Esophagus squamous epithelium (tissue), 5 donors: ENCODE measurements at regions not wholly inside any gene's neighbourhood (a gene's known extent, or its start where the extent isn't known, plus 50 kb on each side); places are given as distances from the start of the nearest gene placed in this dataset.
A peak's percentile ranks its signal among the peaks of the same experiment; 100 is the strongest.

Experiments used
- DNase-seq: peaks from one replicate; lab custom pipeline; 2025; lab: John Stamatoyannopoulos, UW
- H3K27ac ChIP-seq, 4 donors: fragments of 200-600 bp; sonication (generic); one replicate each; pipeline ENCODE4 v1.5.1; 2016 to 2019; ENCODE audit warnings: mild to moderate bottlenecking in 1 of 4
- H3K27me3 ChIP-seq, 4 donors: fragments of 200-600 bp; sonication (generic); 1 replicate in 3 of 4; 2 replicates in 1 of 4; pipeline versions ENCODE4 v1.5.1 to v1.6.0; 2017 to 2021; ENCODE audit warnings: antibody characterized with exemption in 1 of 4
- H3K36me3 ChIP-seq, 3 donors: fragments of 200-600 bp; sonication (generic); one replicate each; pipeline ENCODE4 v1.5.1; 2016 to 2019
- H3K4me1 ChIP-seq, 3 donors: fragments of 200-600 bp; sonication (generic); one replicate each; pipeline ENCODE4 v1.5.1; 2017 to 2019
- H3K4me3 ChIP-seq, 4 donors: fragments of 200-600 bp; sonication (generic); 1 replicate in 3 of 4; 2 replicates in 1 of 4; pipeline ENCODE4 v1.5.1; 2016 to 2019; ENCODE audit warnings: mild to moderate bottlenecking in 2 of 4, moderate library complexity in 1 of 4
- H3K9me3 ChIP-seq, 3 donors: fragments of 200-600 bp; sonication (generic); one replicate each; pipeline ENCODE4 v1.5.1; 2016 to 2019
- CTCF ChIP-seq, 6 experiments: fragments of 450-650 bp in 4 of 6; fragments of 200-600 bp in 2 of 6; sonication (generic) in 2 of 6; IDR thresholded peaks; one replicate each; pipeline ENCODE4 v1.5.1; 2016 to 2019; ENCODE audit warnings: antibody characterized with exemption in 6 of 6, mild to moderate bottlenecking in 4 of 6, moderate library complexity in 4 of 6
- POLR2A ChIP-seq, 4 donors: fragments of 450-650 bp; IDR thresholded peaks; one replicate each; pipeline ENCODE4 v1.6.1; 2017; ENCODE audit warnings: antibody characterized with exemption in 4 of 4, mild to moderate bottlenecking in 4 of 4, moderate library complexity in 3 of 4
- WGBS, 2 donors: methylation state at CpG; one replicate each; pipeline ENCODE4 v1.1.5; 2018; 5-methylcytosine and 5-hydroxymethylcytosine counted together
- intact Hi-C: fragments of 100-400 bp; cut with DNase I; formaldehyde crosslinking; loops from one replicate; pipeline ENCODE4 v1.15.0; 2022
- donor health status: DM: yes; HTN: yes; CAD: no.

- 67 to 71% methylated on average over 3 of the region's 3 CpGs for WGBS, 2 donors
- Histone ChIP-seq H3K27me3 (peaks cover 0 to 11% (median 0%) of the 10 kb centered on the region in 4 donors), H3K9me3 (no peaks in the 10 kb centered on the region), H3K4me3 (no peak overlapping the region), H3K27ac (no peak overlapping the region), H3K4me1 (peaks cover 13 to 44% (median 15%) of the 10 kb centered on the region in 3 donors), H3K36me3 (no peaks in the 10 kb centered on the region)
- no peak for TF ChIP-seq CTCF (IDR thresholded peaks at IDR 0.05)
- no peak for TF ChIP-seq POLR2A (IDR thresholded peaks at IDR 0.05)
- intact Hi-C loops: no loop called here
- DNase-seq: no peak
Measured at GRCh38 chr3:197392961-197393360, 94.5 kb upstream of the DLG1 start.

GRCh38 chr3:197381371-197381770, 83.0 kb upstream of the DLG1 start:
- DNase-seq: no peak
- Histone ChIP-seq H3K27ac (no peak overlapping the region), H3K9me3 (no peaks in the 10 kb centered on the region), H3K36me3 (no peaks in the 10 kb centered on the region), H3K27me3 (no peaks in the 10 kb centered on the region), H3K4me3 (no peak overlapping the region), H3K4me1 (peaks cover 4 to 35% (median 11%) of the 10 kb centered on the region in 3 donors)
- 40% methylated on average over 2 of the region's 2 CpGs for WGBS, 2 donors
- intact Hi-C loops: no loop called here
- TF ChIP-seq CTCF (IDR thresholded peaks at IDR 0.05) (no peak), POLR2A (IDR thresholded peaks at IDR 0.05) (no peak)

GRCh38 chr3:197380786-197381185, 82.4 kb upstream of the DLG1 start:
- Histone ChIP-seq H3K9me3 (no peaks in the 10 kb centered on the region), H3K36me3 (no peaks in the 10 kb centered on the region), H3K4me3 (no peak overlapping the region), H3K27ac (peak overlapping the region in 2 of 4 donors; percentile 6 to 30), H3K27me3 (no peaks in the 10 kb centered on the region), H3K4me1 (peaks cover 4 to 40% (median 11%) of the 10 kb centered on the region in 3 donors)
- DNase-seq: no peak
- intact Hi-C loops: no loop called here
- TF ChIP-seq POLR2A (IDR thresholded peaks at IDR 0.05) (no peak), CTCF (IDR thresholded peaks at IDR 0.05) (no peak)
- WGBS, 2 donors: 40 to 63% methylated on average over 2 of the region's 5 CpGs

- Histone ChIP-seq H3K36me3 (no peaks in the 10 kb centered on the region), H3K4me1 (peaks cover 4 to 40% (median 11%) of the 10 kb centered on the region in 3 donors), H3K27ac (peak overlapping the region in 1 of 4 donors; percentile 54), H3K4me3 (no peak overlapping the region), H3K9me3 (no peaks in the 10 kb centered on the region), H3K27me3 (no peaks in the 10 kb centered on the region)
- intact Hi-C loops: no loop called here
- TF ChIP-seq CTCF (IDR thresholded peaks at IDR 0.05): no peak
- TF ChIP-seq POLR2A (IDR thresholded peaks at IDR 0.05): no peak
- whole genome bisulfite sequencing, 2 donors: 84 to 90% methylated on average over 21 to 22 of the region's 22 CpGs
- DNase-seq: no peak
Measured at GRCh38 chr3:197378985-197379718, 80.7 kb upstream of the DLG1 start.

GRCh38 chr3:197376735-197377555, 78.5 kb upstream of the DLG1 start:
- Histone ChIP-seq H3K4me3 (no peak overlapping the region), H3K4me1 (peaks cover 15 to 59% (median 22%) of the 10 kb centered on the region in 3 donors), H3K27me3 (no peaks in the 10 kb centered on the region), H3K9me3 (no peaks in the 10 kb centered on the region), H3K27ac (peak overlapping the region in 2 of 4 donors; percentile 5 to 49), H3K36me3 (no peaks in the 10 kb centered on the region)
- WGBS, 2 donors: 41 to 54% methylated on average over 8 to 9 of the region's 10 CpGs
- TF ChIP-seq POLR2A (IDR thresholded peaks at IDR 0.05) (no peak), CTCF (IDR thresholded peaks at IDR 0.05) (no peak)
- DNase-seq: no peak
- intact Hi-C loops: no loop called here
